SK-N-SH (cell line): ENCODE measurements at regions not wholly inside any gene's neighbourhood (a gene's known extent, or its start where the extent isn't known, plus 50 kb on each side); places are given as distances from the start of the nearest gene placed in this dataset.

Experiments
- CTCF ChIA-PET: fragments of 300-600, 350-600 bp; formaldehyde crosslinking; extraction: SDS; loops from one replicate; lab custom pipeline; 2021; lab: Yijun Ruan, JAX
- POLR2A ChIA-PET: fragments of 350-600 bp; sonication (Branson Sonifier 250); formaldehyde crosslinking; extraction: SDS; loops from one replicate; lab custom pipeline; 2020; ENCODE audit warnings: antibody characterized with exemption, inconsistent platforms; lab: Yijun Ruan, JAX
- DNase-seq: peaks from one replicate; pipeline ENCODE4 v3.0.0; 2012
- H2AFZ ChIP-seq: fragments of 200-600 bp; sonication (generic); 2 replicates; pipeline ENCODE4 v1.8.1; 2016; ENCODE audit warnings: antibody characterized with exemption, mild to moderate bottlenecking, low read depth
- H3F3A ChIP-seq: fragments of 200-600 bp; sonication (generic); replicated peaks from 2 replicates; pipeline ENCODE3; 2016; ENCODE audit warnings: antibody characterized with exemption, mild to moderate bottlenecking; ENCODE audit not compliant: insufficient read depth
- H3K27ac ChIP-seq, 2 experiments: fragments of 200-500 bp in 1 of 2; fragments of 200-600 bp in 1 of 2; sonication (Bioruptor generic) in 1 of 2; sonication (generic), shearing (Covaris generic) in 1 of 2; 2 replicates each; pipeline versions ENCODE4 v1.5.1 to v1.6.1; 2014 to 2016; ENCODE audit warnings: low read depth in 2 of 2, inconsistent platforms in 1 of 2, low read length in 1 of 2, mild to moderate bottlenecking in 1 of 2, mixed read lengths in 1 of 2
- H3K27me3 ChIP-seq: fragments of 200-600 bp; sonication (generic), shearing (Covaris generic); 2 replicates; pipeline ENCODE4 v1.6.1; 2016; ENCODE audit warnings: mixed run types; ENCODE audit not compliant: insufficient read depth
- H3K36me3 ChIP-seq, 2 experiments: fragments of 200-500 bp in 1 of 2; fragments of 200-600 bp in 1 of 2; sonication (Bioruptor generic) in 1 of 2; sonication (generic) in 1 of 2; replicated peaks in 1 of 2; 2 replicates each; pipeline versions ENCODE3 to v1.5.1; 2014 to 2016; ENCODE audit warnings: low read length in 1 of 2, mild to moderate bottlenecking in 1 of 2; ENCODE audit not compliant: insufficient read depth in 2 of 2, control insufficient read depth in 1 of 2
- H3K4me1 ChIP-seq, 2 experiments: fragments of 200-500 bp in 1 of 2; fragments of 200-600 bp in 1 of 2; sonication (Bioruptor generic) in 1 of 2; sonication (generic), shearing (Covaris generic) in 1 of 2; 2 replicates each; pipeline versions ENCODE4 v1.5.1 to v1.6.1; 2014 to 2016; ENCODE audit warnings: low read depth in 1 of 2, low read length in 1 of 2, mixed run types in 1 of 2; ENCODE audit not compliant: insufficient read depth in 2 of 2, control insufficient read depth in 1 of 2
- H3K4me2 ChIP-seq: fragments of 200-600 bp; sonication (generic), shearing (Covaris generic); 2 replicates; pipeline ENCODE4 v1.6.1; 2017; ENCODE audit warnings: mixed run types
- H3K4me3 ChIP-seq, 2 experiments: fragments of 200-500 bp in 1 of 2; fragments of 200-600 bp in 1 of 2; sonication (Bioruptor generic) in 1 of 2; sonication (generic), shearing (Covaris generic) in 1 of 2; 2 replicates each; pipeline versions ENCODE4 v1.5.1 to v1.8.1; 2014 to 2016; ENCODE audit warnings: low read depth in 2 of 2, inconsistent platforms in 1 of 2, low read length in 1 of 2, mild to moderate bottlenecking in 1 of 2, mixed read lengths in 1 of 2, moderate library complexity in 1 of 2
- H3K79me2 ChIP-seq: fragments of 200-600 bp; sonication (generic); 2 replicates; pipeline ENCODE4 v1.8.1; 2017; ENCODE audit warnings: mild to moderate bottlenecking; ENCODE audit not compliant: insufficient read depth
- H3K9ac ChIP-seq: fragments of 200-600 bp; sonication (generic); 2 replicates; pipeline ENCODE4 v1.6.1; 2017; ENCODE audit warnings: mixed run types
- H3K9me2 ChIP-seq: fragments of 200-600 bp; sonication (generic); 2 replicates; pipeline ENCODE4 v1.6.1; 2017; ENCODE audit warnings: mixed run types
- H3K9me3 ChIP-seq: fragments of 200-600 bp; sonication (generic); 2 replicates; pipeline ENCODE4 v1.6.1; 2017; ENCODE audit warnings: mixed run types, mild to moderate bottlenecking, moderate library complexity
- H4K20me1 ChIP-seq: fragments of 200-600 bp; sonication (generic); 2 replicates; pipeline ENCODE4 v1.6.1; 2017; ENCODE audit warnings: mild to moderate bottlenecking, mixed run types; ENCODE audit not compliant: insufficient read depth
- CHD2 ChIP-seq: fragments of 150-350 bp; IDR thresholded peaks from 2 replicates; pipeline ENCODE4 v1.6.1; 2018; ENCODE audit warnings: low read length; ENCODE audit not compliant: partially characterized antibody
- FOSL2 ChIP-seq: IDR thresholded peaks from 2 replicates; pipeline ENCODE4 v1.4.0; 2012; ENCODE audit warnings: low read depth, mild to moderate bottlenecking, moderate library complexity, borderline replicate concordance
- GABPA ChIP-seq: IDR thresholded peaks from 2 replicates; pipeline ENCODE4 v1.4.0; 2012; ENCODE audit warnings: low read depth, mild to moderate bottlenecking
- MEF2A ChIP-seq: IDR thresholded peaks from 2 replicates; pipeline ENCODE4 v1.4.0; 2012; ENCODE audit warnings: low read depth, borderline replicate concordance
- MXI1 ChIP-seq: IDR thresholded peaks from 2 replicates; pipeline ENCODE4 v1.6.1; 2012; ENCODE audit warnings: mild to moderate bottlenecking, low read depth, low read length, improper control_type of control experiment
- NFIC ChIP-seq: IDR thresholded peaks from 2 replicates; pipeline ENCODE4 v1.4.0; 2012; ENCODE audit warnings: borderline replicate concordance
- RAD21 ChIP-seq: IDR thresholded peaks from 2 replicates; pipeline ENCODE4 v1.6.1; 2012; ENCODE audit warnings: mild to moderate bottlenecking, low read length
- RFX5 ChIP-seq: IDR thresholded peaks from 2 replicates; pipeline ENCODE4 v1.6.1; 2012; ENCODE audit warnings: mild to moderate bottlenecking, improper control_type of control experiment, low read length
- TCF12 ChIP-seq: IDR thresholded peaks from 2 replicates; pipeline ENCODE4 v1.4.0; 2012
- WGBS: methylation state at CpG from one replicate; pipeline ENCODE4 v1.1.6; 2017; ENCODE audit warnings: low lambda C conversion rate; 5-methylcytosine and 5-hydroxymethylcytosine counted together
- TF ChIP-seq, protein P1 (sequence below): fragments of 200-600 bp; sonication (generic); IDR thresholded peaks from 2 replicates; pipeline ENCODE4 v1.6.1; 2017; ENCODE audit warnings: antibody characterized with exemption, mild to moderate bottlenecking, moderate library complexity
- TF ChIP-seq, protein P2 (sequence below): IDR thresholded peaks from 2 replicates; pipeline ENCODE4; 2012
- TF ChIP-seq, protein P3 (sequence below): IDR thresholded peaks from 2 replicates; pipeline ENCODE4 v1.4.0; 2012; ENCODE audit warnings: low read depth, borderline replicate concordance
- TF ChIP-seq, protein P4 (sequence below): fragments of 150-350 bp; IDR thresholded peaks from 2 replicates; pipeline ENCODE4 v1.6.1; 2017; ENCODE audit warnings: antibody characterized with exemption, low read length, low read depth, borderline replicate concordance
- TF ChIP-seq, protein P5 (sequence below): fragments of 150-350 bp; IDR thresholded peaks from 2 replicates; pipeline ENCODE4 v1.6.1; 2016; ENCODE audit warnings: mild to moderate bottlenecking, low read depth, low read length

DNA sequence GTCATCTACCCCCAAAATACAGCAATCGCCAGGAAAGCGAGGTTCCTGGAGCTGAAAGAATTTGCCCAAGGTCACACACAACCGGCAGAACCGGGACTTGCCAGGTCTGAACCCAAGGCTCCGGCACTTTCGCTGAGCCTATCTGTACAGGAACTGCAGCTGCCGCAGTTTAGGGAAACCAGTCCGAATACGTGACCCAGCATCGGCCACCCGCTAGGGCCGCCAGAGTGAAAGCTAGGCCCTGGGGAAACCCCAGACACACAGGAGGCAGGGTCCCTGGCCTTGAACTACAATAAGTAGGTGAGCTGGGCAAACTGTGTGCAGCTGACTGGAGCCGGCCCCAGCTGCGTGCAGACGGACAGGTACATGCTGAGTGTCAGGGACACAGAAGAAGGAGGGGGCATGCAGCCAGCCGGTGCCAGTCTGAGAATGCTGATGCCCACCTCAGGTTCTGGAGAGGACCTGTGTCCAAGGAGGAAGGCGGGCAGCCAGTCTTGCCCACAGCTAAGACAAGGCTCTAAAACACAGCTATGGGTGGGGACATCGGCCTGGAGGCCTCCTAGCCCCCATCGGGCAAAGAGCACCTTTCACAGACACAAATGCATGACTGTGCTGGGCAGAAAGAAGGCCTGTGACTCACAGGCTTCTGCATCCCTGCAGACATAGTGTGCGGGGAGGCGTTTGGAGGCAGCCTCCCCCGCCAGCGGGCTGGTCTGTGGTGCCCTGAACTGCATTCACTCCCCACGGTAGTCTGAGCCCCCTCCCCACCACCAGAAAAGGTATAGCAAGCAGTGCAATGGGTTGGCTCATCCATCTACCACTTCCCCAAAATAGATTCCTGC is 107.4 kb upstream of the ID2 start:
- Histone ChIP-seq H3K27ac (peak overlapping the region in 1 of 2 experiments; percentile 67; a peak in 2 of 4 replicates), H2AFZ (no peak overlapping the region), H3K9me2 (no peaks in the 10 kb centered on the region), H3K9me3 (no peaks in the 10 kb centered on the region), H3K4me1 (peaks cover 0 to 38% of the 10 kb centered on the region in 2 experiments; a peak in 2 of 4 replicates), H3K4me3 (no peak overlapping the region), H3K36me3 (no peaks in the 10 kb centered on the region), H3K79me2 (no peaks in the 10 kb centered on the region), H3K9ac (no peak overlapping the region), H4K20me1 (no peaks in the 10 kb centered on the region), H3K4me2 (no peak overlapping the region), H3K27me3 (no peaks in the 10 kb centered on the region), H3F3A (no peaks in the 10 kb centered on the region)
- no peak for DNase-seq
- TF ChIP-seq, protein P1, sequence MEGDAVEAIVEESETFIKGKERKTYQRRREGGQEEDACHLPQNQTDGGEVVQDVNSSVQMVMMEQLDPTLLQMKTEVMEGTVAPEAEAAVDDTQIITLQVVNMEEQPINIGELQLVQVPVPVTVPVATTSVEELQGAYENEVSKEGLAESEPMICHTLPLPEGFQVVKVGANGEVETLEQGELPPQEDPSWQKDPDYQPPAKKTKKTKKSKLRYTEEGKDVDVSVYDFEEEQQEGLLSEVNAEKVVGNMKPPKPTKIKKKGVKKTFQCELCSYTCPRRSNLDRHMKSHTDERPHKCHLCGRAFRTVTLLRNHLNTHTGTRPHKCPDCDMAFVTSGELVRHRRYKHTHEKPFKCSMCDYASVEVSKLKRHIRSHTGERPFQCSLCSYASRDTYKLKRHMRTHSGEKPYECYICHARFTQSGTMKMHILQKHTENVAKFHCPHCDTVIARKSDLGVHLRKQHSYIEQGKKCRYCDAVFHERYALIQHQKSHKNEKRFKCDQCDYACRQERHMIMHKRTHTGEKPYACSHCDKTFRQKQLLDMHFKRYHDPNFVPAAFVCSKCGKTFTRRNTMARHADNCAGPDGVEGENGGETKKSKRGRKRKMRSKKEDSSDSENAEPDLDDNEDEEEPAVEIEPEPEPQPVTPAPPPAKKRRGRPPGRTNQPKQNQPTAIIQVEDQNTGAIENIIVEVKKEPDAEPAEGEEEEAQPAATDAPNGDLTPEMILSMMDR, result no peak
- TF ChIP-seq FOSL2, result peak; percentile 13; the same call in 1 of the 2 replicates
- TF ChIP-seq, protein P2, sequence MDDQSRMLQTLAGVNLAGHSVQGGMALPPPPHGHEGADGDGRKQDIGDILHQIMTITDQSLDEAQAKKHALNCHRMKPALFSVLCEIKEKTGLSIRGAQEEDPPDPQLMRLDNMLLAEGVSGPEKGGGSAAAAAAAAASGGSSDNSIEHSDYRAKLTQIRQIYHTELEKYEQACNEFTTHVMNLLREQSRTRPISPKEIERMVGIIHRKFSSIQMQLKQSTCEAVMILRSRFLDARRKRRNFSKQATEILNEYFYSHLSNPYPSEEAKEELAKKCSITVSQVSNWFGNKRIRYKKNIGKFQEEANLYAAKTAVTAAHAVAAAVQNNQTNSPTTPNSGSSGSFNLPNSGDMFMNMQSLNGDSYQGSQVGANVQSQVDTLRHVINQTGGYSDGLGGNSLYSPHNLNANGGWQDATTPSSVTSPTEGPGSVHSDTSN, result no peak
- TF ChIP-seq NFIC, result no peak
- WGBS, result 78% methylated on average over 24 of the region's 24 CpGs
- POLR2A ChIA-PET, result interaction anchor here (1.2 to 2.6 kb wide), 4 partner anchors 10 to 108 kb away, joined by 3 to 15 read pairs (median 8); partner anchors contain the start of gene ID2
- CTCF ChIA-PET, result interaction anchor here (1.0 to 1.6 kb wide), 3 partner anchors 31 to 107 kb away, joined by 3 to 4 read pairs (median 3); partner anchors contain the start of gene ID2

DNA sequence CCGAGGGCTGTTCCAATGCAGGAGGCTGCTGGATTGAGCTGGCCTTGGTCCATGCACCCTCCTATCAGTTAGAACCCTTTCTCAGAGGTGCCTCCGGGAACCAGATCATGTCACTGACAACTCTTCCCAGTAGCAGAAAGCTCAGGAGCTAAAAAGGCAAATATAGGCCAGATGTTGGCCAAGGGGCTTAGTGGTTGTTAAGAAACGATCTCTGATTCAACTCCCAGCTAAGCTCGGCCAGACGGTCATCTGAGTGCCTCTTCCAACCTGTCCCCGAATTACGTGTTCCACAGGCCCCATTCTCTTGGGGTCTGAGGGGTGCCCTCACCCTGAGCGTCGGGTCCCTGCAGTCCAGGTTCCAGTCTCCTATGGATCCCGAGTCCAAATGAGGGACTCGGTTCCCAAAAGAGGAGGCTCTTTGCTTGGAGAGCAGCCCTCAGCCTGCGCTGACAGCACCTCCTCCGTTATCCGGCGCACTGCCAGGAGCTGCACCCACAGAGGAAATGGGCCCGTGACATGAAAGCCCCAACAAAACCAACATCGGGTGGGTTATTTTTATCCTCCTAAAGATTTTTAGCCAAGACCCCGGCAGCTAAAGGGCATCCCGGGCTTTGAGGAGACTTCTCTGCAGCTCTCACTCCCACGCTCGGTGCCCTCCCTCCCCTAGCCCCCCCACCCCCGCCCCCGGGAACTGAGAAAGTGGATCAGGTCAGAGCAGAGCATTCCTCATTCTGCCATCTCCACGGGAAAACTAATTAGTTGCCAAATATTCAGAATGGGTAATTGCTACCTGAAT is 106.6 kb upstream of the ID2 start:
- no peak overlapping the region for H3K4me2 ChIP-seq
- H4K20me1 ChIP-seq, result no peaks in the 10 kb centered on the region
- no peak overlapping the region for H2AFZ ChIP-seq
- 69% methylated on average over 24 of the region's 24 CpGs for WGBS
- H3K79me2 ChIP-seq, result no peaks in the 10 kb centered on the region
- peak; percentile 89 for DNase-seq
- H3F3A ChIP-seq, result no peaks in the 10 kb centered on the region
- no peak overlapping the region for H3K4me3 ChIP-seq
- no peaks in the 10 kb centered on the region for H3K9me2 ChIP-seq
- no peak overlapping the region for H3K9ac ChIP-seq
- no peaks in the 10 kb centered on the region for H3K36me3 ChIP-seq
- ChIA-PET CTCF (interaction anchor here (1.6 kb wide), 1 partner anchor 32 kb away, joined by 4 read pairs; no protein-coding TSS in a partner anchor), POLR2A (interaction anchor here (0.6 to 2.6 kb wide), 6 partner anchors 9 to 107 kb away, joined by 3 to 15 read pairs (median 4); partner anchors contain the start of gene ID2)
- H3K27me3 ChIP-seq, result no peaks in the 10 kb centered on the region
- peak overlapping the region in 1 of 2 experiments; percentile 67; a peak in 2 of 4 replicates for H3K27ac ChIP-seq
- H3K4me1 ChIP-seq, result peaks cover 0 to 38% of the 10 kb centered on the region in 2 experiments; a peak in 2 of 4 replicates
- no peaks in the 10 kb centered on the region for H3K9me3 ChIP-seq
- TF ChIP-seq, protein P1, result no peak
- TF ChIP-seq, protein P3, sequence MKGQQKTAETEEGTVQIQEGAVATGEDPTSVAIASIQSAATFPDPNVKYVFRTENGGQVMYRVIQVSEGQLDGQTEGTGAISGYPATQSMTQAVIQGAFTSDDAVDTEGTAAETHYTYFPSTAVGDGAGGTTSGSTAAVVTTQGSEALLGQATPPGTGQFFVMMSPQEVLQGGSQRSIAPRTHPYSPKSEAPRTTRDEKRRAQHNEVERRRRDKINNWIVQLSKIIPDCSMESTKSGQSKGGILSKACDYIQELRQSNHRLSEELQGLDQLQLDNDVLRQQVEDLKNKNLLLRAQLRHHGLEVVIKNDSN, result no peak
- TF ChIP-seq MXI1, result 0 out of 2 replicates have a peak, but pooled peaks have one; percentile 43
- TF ChIP-seq FOSL2, result no peak
- peak; percentile 52 for TF ChIP-seq CHD2
- TF ChIP-seq, protein P4, sequence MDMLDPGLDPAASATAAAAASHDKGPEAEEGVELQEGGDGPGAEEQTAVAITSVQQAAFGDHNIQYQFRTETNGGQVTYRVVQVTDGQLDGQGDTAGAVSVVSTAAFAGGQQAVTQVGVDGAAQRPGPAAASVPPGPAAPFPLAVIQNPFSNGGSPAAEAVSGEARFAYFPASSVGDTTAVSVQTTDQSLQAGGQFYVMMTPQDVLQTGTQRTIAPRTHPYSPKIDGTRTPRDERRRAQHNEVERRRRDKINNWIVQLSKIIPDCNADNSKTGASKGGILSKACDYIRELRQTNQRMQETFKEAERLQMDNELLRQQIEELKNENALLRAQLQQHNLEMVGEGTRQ, result no peak
- TF ChIP-seq RAD21, result peak; percentile 43
- no peak for TF ChIP-seq GABPA
- TF ChIP-seq MEF2A, result no peak
- no peak for TF ChIP-seq RFX5
- TF ChIP-seq TCF12, result 0 out of 2 replicates have a peak, but pooled peaks have one; percentile 14
- TF ChIP-seq, protein P5, sequence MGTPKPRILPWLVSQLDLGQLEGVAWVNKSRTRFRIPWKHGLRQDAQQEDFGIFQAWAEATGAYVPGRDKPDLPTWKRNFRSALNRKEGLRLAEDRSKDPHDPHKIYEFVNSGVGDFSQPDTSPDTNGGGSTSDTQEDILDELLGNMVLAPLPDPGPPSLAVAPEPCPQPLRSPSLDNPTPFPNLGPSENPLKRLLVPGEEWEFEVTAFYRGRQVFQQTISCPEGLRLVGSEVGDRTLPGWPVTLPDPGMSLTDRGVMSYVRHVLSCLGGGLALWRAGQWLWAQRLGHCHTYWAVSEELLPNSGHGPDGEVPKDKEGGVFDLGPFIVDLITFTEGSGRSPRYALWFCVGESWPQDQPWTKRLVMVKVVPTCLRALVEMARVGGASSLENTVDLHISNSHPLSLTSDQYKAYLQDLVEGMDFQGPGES, result no peak
